GM12873 (cell line): ENCODE measurements at regions not wholly inside any gene's neighbourhood (a gene's known extent, or its start where the extent isn't known, plus 50 kb on each side); places are given as distances from the start of the nearest gene placed in this dataset.

ENCODE experiments used
- CTCF ChIP-seq: IDR thresholded peaks from 2 replicates; pipeline ENCODE4 v1.5.1; 2012; ENCODE audit warnings: low read depth, mild to moderate bottlenecking, moderate library complexity, low read length, control low read depth; ENCODE audit not compliant: insufficient read depth; ENCODE audit errors: missing control alignments

- TF ChIP-seq CTCF: no peak
Measured at GRCh38 chr12:132422381-132423043, 67.4 kb upstream of the FBRSL1 start.

- no peak for TF ChIP-seq CTCF
Measured at GRCh38 chr12:132422040-132422380, 67.9 kb upstream of the FBRSL1 start.

- no peak for TF ChIP-seq CTCF
Measured at GRCh38 chr12:132419631-132420246, 70.2 kb upstream of the FBRSL1 start.

- TF ChIP-seq CTCF: no peak
Measured at GRCh38 chr12:132418393-132418925, 71.5 kb upstream of the FBRSL1 start.

GRCh38 chr12:132417741-132418140 lies 72.2 kb upstream of the FBRSL1 start:
- TF ChIP-seq CTCF: no peak

GRCh38 chr12:132416827-132417226 lies 73.1 kb upstream of the FBRSL1 start:
- TF ChIP-seq CTCF: no peak

- TF ChIP-seq CTCF: no peak
Measured at GRCh38 chr12:132416121-132416673, 73.8 kb upstream of the FBRSL1 start.
